ENCODE measurements at regions not wholly inside any gene's neighbourhood (a gene's known extent, or its start where the extent isn't known, plus 50 kb on each side); places are given as distances from the start of the nearest gene placed in this dataset.

DNA sequence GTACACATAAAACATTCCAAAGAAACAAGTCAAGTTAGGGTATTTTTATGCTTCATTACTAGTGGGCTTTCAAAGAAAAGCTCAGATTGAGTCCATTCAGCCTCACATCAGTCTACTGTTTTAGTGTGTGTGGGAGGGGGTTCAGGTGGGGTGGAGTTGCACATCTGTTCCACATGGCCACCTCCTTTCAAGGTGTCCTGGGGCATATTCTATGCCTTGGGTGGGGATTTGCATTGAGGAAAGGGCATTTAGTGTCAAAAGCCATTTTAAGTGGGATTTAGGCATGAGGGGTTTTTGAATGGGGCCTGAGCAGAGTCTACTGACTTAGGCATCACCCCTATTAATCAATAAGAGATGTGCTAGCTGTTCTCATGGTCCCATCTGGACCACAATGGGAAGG, 983.1 kb downstream of the TLE4 start:
- TF ChIP-seq, protein P1, sequence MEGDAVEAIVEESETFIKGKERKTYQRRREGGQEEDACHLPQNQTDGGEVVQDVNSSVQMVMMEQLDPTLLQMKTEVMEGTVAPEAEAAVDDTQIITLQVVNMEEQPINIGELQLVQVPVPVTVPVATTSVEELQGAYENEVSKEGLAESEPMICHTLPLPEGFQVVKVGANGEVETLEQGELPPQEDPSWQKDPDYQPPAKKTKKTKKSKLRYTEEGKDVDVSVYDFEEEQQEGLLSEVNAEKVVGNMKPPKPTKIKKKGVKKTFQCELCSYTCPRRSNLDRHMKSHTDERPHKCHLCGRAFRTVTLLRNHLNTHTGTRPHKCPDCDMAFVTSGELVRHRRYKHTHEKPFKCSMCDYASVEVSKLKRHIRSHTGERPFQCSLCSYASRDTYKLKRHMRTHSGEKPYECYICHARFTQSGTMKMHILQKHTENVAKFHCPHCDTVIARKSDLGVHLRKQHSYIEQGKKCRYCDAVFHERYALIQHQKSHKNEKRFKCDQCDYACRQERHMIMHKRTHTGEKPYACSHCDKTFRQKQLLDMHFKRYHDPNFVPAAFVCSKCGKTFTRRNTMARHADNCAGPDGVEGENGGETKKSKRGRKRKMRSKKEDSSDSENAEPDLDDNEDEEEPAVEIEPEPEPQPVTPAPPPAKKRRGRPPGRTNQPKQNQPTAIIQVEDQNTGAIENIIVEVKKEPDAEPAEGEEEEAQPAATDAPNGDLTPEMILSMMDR (optimal IDR thresholded peaks at IDR 0.05 in 1 of 3, IDR thresholded peaks at IDR 0.05 in 1 of 3, conservative IDR thresholded peaks at IDR 0.05 in 1 of 3; ENCODE audit: extremely low read depth in 1 of 3, insufficient read depth in 2 of 3, low read length in 3 of 3), result no peak
- no peak for TF ChIP-seq EZH2 (IDR thresholded peaks at IDR 0.05; ENCODE audit: low read length)
